ENCODE measurements at regions not wholly inside any gene's neighbourhood (a gene's known extent, or its start where the extent isn't known, plus 50 kb on each side); places are given as distances from the start of the nearest gene placed in this dataset.

DNA sequence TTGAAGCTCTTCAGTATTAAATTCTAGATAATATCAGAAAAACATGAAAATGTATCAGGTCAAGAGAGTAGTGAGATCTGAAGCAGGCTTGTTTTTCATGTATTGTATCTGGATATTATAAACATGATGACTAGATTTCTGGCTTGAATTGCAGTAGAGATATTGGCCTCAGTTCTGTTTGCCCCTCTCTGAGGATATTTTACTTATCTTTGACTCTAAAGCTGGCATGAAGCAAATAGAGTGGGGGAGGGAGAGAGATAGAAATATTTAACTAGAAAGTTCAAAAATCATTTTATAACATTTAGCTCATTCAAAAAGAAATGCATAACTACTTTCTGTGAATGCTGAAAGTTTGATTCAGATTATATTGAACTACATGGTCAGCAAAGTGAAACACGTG is 929.7 kb upstream of the KCND2 start:
- no peaks in the 10 kb centered on the region for H3K27me3 ChIP-seq (ENCODE audit: insufficient read depth, poor library complexity, severe bottlenecking)
- no peak overlapping the region for H3K4me3 ChIP-seq (replicated peaks; ENCODE audit: insufficient read depth, low read length)
- no peak for DNase-seq (ENCODE audit: low read depth in 1 of 2, low spot score in 1 of 2)
- TF ChIP-seq, protein P1, sequence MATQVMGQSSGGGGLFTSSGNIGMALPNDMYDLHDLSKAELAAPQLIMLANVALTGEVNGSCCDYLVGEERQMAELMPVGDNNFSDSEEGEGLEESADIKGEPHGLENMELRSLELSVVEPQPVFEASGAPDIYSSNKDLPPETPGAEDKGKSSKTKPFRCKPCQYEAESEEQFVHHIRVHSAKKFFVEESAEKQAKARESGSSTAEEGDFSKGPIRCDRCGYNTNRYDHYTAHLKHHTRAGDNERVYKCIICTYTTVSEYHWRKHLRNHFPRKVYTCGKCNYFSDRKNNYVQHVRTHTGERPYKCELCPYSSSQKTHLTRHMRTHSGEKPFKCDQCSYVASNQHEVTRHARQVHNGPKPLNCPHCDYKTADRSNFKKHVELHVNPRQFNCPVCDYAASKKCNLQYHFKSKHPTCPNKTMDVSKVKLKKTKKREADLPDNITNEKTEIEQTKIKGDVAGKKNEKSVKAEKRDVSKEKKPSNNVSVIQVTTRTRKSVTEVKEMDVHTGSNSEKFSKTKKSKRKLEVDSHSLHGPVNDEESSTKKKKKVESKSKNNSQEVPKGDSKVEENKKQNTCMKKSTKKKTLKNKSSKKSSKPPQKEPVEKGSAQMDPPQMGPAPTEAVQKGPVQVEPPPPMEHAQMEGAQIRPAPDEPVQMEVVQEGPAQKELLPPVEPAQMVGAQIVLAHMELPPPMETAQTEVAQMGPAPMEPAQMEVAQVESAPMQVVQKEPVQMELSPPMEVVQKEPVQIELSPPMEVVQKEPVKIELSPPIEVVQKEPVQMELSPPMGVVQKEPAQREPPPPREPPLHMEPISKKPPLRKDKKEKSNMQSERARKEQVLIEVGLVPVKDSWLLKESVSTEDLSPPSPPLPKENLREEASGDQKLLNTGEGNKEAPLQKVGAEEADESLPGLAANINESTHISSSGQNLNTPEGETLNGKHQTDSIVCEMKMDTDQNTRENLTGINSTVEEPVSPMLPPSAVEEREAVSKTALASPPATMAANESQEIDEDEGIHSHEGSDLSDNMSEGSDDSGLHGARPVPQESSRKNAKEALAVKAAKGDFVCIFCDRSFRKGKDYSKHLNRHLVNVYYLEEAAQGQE (IDR thresholded peaks at IDR 0.05; ENCODE audit: insufficient replicate concordance, low read depth), result no peak
- H3K27ac ChIP-seq (replicated peaks), result no peak overlapping the region

DNA sequence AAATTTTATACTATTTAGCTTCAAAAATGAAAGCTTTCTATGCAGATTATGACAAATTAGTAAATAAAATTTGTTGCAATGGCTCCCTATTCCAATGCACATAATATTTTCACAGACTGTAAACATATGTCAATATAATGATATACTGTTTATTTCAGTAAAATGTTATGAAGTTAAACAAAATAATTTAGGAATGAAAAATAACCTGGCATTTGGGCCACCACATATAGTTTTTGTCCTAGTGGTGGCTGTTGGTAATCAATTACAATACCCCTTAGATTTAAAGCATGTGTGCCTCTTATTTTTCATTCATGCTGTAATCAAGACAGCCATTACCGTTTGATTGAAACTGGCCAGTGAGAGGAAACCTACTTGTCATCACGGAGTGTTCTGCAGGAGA is 928.5 kb upstream of the KCND2 start:
- Histone ChIP-seq H3K4me3 (replicated peaks; ENCODE audit: insufficient read depth, low read length) (no peak overlapping the region), H3K27me3 (ENCODE audit: insufficient read depth, poor library complexity, severe bottlenecking) (no peaks in the 10 kb centered on the region), H3K27ac (replicated peaks) (no peak overlapping the region)
- DNase-seq (ENCODE audit: low read depth in 1 of 2, low spot score in 1 of 2), result no peak
- TF ChIP-seq GABPA (IDR thresholded peaks at IDR 0.05; ENCODE audit: low read depth) (no peak), POLR2AphosphoS5 (IDR thresholded peaks at IDR 0.05; ENCODE audit: low read depth) (no peak), SPI1 (IDR thresholded peaks at IDR 0.05; ENCODE audit: borderline replicate concordance, low read depth) (no peak)
- TF ChIP-seq, protein P2, sequence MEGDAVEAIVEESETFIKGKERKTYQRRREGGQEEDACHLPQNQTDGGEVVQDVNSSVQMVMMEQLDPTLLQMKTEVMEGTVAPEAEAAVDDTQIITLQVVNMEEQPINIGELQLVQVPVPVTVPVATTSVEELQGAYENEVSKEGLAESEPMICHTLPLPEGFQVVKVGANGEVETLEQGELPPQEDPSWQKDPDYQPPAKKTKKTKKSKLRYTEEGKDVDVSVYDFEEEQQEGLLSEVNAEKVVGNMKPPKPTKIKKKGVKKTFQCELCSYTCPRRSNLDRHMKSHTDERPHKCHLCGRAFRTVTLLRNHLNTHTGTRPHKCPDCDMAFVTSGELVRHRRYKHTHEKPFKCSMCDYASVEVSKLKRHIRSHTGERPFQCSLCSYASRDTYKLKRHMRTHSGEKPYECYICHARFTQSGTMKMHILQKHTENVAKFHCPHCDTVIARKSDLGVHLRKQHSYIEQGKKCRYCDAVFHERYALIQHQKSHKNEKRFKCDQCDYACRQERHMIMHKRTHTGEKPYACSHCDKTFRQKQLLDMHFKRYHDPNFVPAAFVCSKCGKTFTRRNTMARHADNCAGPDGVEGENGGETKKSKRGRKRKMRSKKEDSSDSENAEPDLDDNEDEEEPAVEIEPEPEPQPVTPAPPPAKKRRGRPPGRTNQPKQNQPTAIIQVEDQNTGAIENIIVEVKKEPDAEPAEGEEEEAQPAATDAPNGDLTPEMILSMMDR (IDR thresholded peaks at IDR 0.05; ENCODE audit: insufficient read depth, low read length), result no peak
- TF ChIP-seq, protein P1 (IDR thresholded peaks at IDR 0.05; ENCODE audit: insufficient replicate concordance, low read depth), result no peak

DNA sequence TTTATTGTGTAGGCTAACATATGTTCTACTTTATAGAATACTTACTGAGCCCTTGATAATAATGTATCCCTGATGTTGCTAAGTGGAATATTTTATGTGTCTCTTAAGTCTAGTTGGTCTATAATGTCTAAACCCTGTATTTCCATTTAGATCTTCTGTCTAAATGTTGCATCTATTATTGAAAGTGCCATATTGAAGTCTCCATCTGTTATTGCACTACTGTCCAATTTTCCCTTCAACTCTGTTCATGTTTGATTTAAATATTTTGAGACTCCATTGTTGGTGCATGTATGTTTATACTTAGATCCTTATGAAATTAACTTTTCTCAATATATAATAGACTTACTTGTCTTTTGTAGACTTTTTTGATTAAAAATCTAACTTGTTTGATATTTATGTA is 924.5 kb upstream of the KCND2 start:
- TF ChIP-seq, protein P1 (IDR thresholded peaks at IDR 0.05; ENCODE audit: insufficient replicate concordance, low read depth), result no peak
- TF ChIP-seq GABPA (IDR thresholded peaks at IDR 0.05; ENCODE audit: low read depth) (no peak), SPI1 (IDR thresholded peaks at IDR 0.05; ENCODE audit: borderline replicate concordance, low read depth) (no peak), POLR2AphosphoS5 (IDR thresholded peaks at IDR 0.05; ENCODE audit: low read depth) (no peak)
- TF ChIP-seq, protein P2 (IDR thresholded peaks at IDR 0.05; ENCODE audit: insufficient read depth, low read length), result no peak
- no peak for DNase-seq (ENCODE audit: low read depth in 1 of 2, low spot score in 1 of 2)

DNA sequence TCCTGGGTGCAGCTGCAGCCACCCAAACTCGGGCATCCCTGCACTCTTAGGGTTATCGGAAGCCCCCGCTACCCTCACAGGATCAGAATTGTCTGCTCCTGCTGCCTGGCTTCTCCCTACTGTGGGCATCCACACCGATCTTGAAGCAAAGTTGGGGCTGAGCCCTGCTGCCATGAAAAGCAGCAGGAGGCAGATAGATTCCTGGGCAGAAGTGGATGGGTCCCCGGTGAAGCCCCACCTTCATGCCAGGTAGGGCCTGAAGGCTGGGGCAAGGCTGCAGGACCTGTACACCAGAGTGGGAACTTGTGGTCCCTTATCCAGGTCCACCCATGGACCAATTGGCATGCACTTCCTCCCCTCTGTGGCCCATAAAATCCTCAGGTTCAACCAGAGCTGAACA is 922.6 kb upstream of the KCND2 start:
- TF ChIP-seq GABPA (IDR thresholded peaks at IDR 0.05; ENCODE audit: low read depth), result no peak
- TF ChIP-seq SPI1 (IDR thresholded peaks at IDR 0.05; ENCODE audit: borderline replicate concordance, low read depth), result no peak
- TF ChIP-seq, protein P2 (IDR thresholded peaks at IDR 0.05; ENCODE audit: insufficient read depth, low read length), result no peak
- TF ChIP-seq, protein P1 (IDR thresholded peaks at IDR 0.05; ENCODE audit: insufficient replicate concordance, low read depth), result no peak
- no peak for TF ChIP-seq POLR2AphosphoS5 (IDR thresholded peaks at IDR 0.05; ENCODE audit: low read depth)
- Histone ChIP-seq H3K27me3 (ENCODE audit: insufficient read depth, poor library complexity, severe bottlenecking) (no peaks in the 10 kb centered on the region), H3K27ac (replicated peaks) (no peak overlapping the region)

More for the DNA sequence above, 924.5 kb upstream of the KCND2 start:
- H3K4me3 ChIP-seq (replicated peaks; ENCODE audit: insufficient read depth, low read length), result no peak overlapping the region
- H3K27ac ChIP-seq (replicated peaks), result no peak overlapping the region
- H3K27me3 ChIP-seq (ENCODE audit: insufficient read depth, poor library complexity, severe bottlenecking), result no peaks in the 10 kb centered on the region

More for the DNA sequence above, 922.6 kb upstream of the KCND2 start:
- no peak overlapping the region for H3K4me3 ChIP-seq (replicated peaks; ENCODE audit: insufficient read depth, low read length)
- DNase-seq (ENCODE audit: low read depth in 1 of 2, low spot score in 1 of 2), result no peak
